HepG2 (cell line): ENCODE measurements at regions not wholly inside any gene's neighbourhood (a gene's known extent, or its start where the extent isn't known, plus 50 kb on each side); places are given as distances from the start of the nearest gene placed in this dataset.

Source experiments
- CTCF ChIP-seq: sonication (generic); formaldehyde crosslinking; IDR thresholded peaks from 2 replicates; pipeline ENCODE4 v1.5.0; 2020; ENCODE audit warnings: mild to moderate bottlenecking, missing genetic modification reagents, moderate library complexity
- HMGXB3 ChIP-seq: sonication (generic); formaldehyde crosslinking; IDR thresholded peaks from 2 replicates; pipeline ENCODE4 v1.4.0; 2020; ENCODE audit warnings: missing genetic modification reagents, borderline replicate concordance
- KDM1A ChIP-seq: IDR thresholded peaks from 2 replicates; pipeline ENCODE4 v1.6.1; 2016; ENCODE audit warnings: missing compliant biosample characterization
- KDM5A ChIP-seq: fragments of 200-600 bp; sonication (generic); IDR thresholded peaks from 2 replicates; pipeline ENCODE4 v1.7.0; 2018; ENCODE audit warnings: antibody characterized with exemption, mild to moderate bottlenecking, low read length, borderline replicate concordance
- NPAS2 ChIP-seq: sonication (generic); formaldehyde crosslinking; IDR thresholded peaks from 2 replicates; pipeline ENCODE4 v1.8.0; 2022; ENCODE audit warnings: mild to moderate bottlenecking, missing genetic modification reagents, borderline replicate concordance
- POLR2AphosphoS5 ChIP-seq: IDR thresholded peaks from 2 replicates; pipeline ENCODE4 v1.6.1; 2012; ENCODE audit warnings: low read depth, low read length
- ZNF7 ChIP-seq: IDR thresholded peaks from 2 replicates; pipeline ENCODE4 v1.6.1; 2016; ENCODE audit warnings: missing biosample characterization, missing genetic modification reagents

- TF ChIP-seq NPAS2 (CRISPR knock-in tag) (no peak), CTCF (CRISPR knock-in tag) (no peak), KDM5A (no peak), ZNF7 (CRISPR knock-in tag) (no peak), KDM1A (no peak), HMGXB3 (CRISPR knock-in tag) (no peak), POLR2AphosphoS5 (no peak)
These were observed 108.4 kb upstream of the MLN start for GRCh38 chr6:33912195-33912594.
